Activated T-cell treated with anti-CD3 and anti-CD28 coated beads, Interleukin-2, amount 50 U/mL, for 72 hours (primary cell): ENCODE measurements at regions not wholly inside any gene's neighbourhood (a gene's known extent, or its start where the extent isn't known, plus 50 kb on each side); places are given as distances from the start of the nearest gene placed in this dataset.

Experiments used
- ATAC-seq, 2 donors: fragments of 150-1000 bp; cut with Tn5 transposase; replicated peaks in 1 of 2; 2 replicates each; pipeline ENCODE4 v1.10.0; 2021; ENCODE audit warnings: moderate library complexity in 2 of 2, mild to moderate bottlenecking in 1 of 2
- DNase-seq, 2 donors: peaks; one replicate each; pipeline ENCODE4 v3.0.0; 2021 to 2022; ENCODE audit warnings: mixed read lengths in 1 of 2
- H3K27ac Mint-ChIP-seq: one replicate; pipeline ENCODE4 v1.8.0; 2022; ENCODE audit warnings: mild to moderate bottlenecking, moderate library complexity, mixed read lengths
- H3K27me3 Mint-ChIP-seq: one replicate; pipeline ENCODE4 v1.8.0; 2022; ENCODE audit warnings: low read depth, mixed read lengths
- H3K36me3 Mint-ChIP-seq, 2 donors: one replicate each; pipeline ENCODE4 v1.8.0; 2022; ENCODE audit warnings: mixed read lengths in 2 of 2, mild to moderate bottlenecking in 1 of 2; ENCODE audit not compliant: insufficient read depth in 2 of 2
- H3K4me1 Mint-ChIP-seq: one replicate; pipeline ENCODE4 v1.8.0; 2022; ENCODE audit warnings: low read depth, mixed read lengths
- H3K4me3 Mint-ChIP-seq, 2 donors: one replicate each; pipeline ENCODE4 v1.8.0; 2022; ENCODE audit warnings: mild to moderate bottlenecking in 2 of 2, mixed read lengths in 2 of 2, moderate library complexity in 2 of 2
- H3K9me3 Mint-ChIP-seq, 2 donors: one replicate each; pipeline ENCODE4 v1.8.0; 2022; ENCODE audit warnings: mixed read lengths in 2 of 2

GRCh38 chr19:28494461-28494860, 718.5 kb downstream of the UQCRFS1 start:
- H3K27ac Mint-ChIP-seq = no peak overlapping the region
- H3K9me3 Mint-ChIP-seq = no peaks in the 10 kb centered on the region
- H3K27me3 Mint-ChIP-seq = no peaks in the 10 kb centered on the region
- H3K4me1 Mint-ChIP-seq = no peaks in the 10 kb centered on the region
- DNase-seq = no peak
- peaks cover 0 to 1% of the 10 kb centered on the region in 2 donors for H3K36me3 Mint-ChIP-seq
- H3K4me3 Mint-ChIP-seq = no peak overlapping the region
- ATAC-seq = no peak

- no peaks in the 10 kb centered on the region for H3K4me1 Mint-ChIP-seq
- H3K36me3 Mint-ChIP-seq = peaks cover 0 to 1% of the 10 kb centered on the region in 2 donors
- no peaks in the 10 kb centered on the region for H3K27me3 Mint-ChIP-seq
- no peak overlapping the region for H3K27ac Mint-ChIP-seq
- H3K4me3 Mint-ChIP-seq = no peak overlapping the region
- ATAC-seq (no peak), DNase-seq (no peak)
- no peaks in the 10 kb centered on the region for H3K9me3 Mint-ChIP-seq
These were observed 719.1 kb downstream of the UQCRFS1 start for GRCh38 chr19:28493884-28494283.

- no peak for DNase-seq
- no peak overlapping the region for H3K4me3 Mint-ChIP-seq
- no peak overlapping the region for H3K27ac Mint-ChIP-seq
- H3K36me3 Mint-ChIP-seq = peaks cover 0 to 1% of the 10 kb centered on the region in 2 donors
- H3K27me3 Mint-ChIP-seq = no peaks in the 10 kb centered on the region
- no peak for ATAC-seq
- peaks cover 6% of the 10 kb centered on the region for H3K4me1 Mint-ChIP-seq
- H3K9me3 Mint-ChIP-seq = no peaks in the 10 kb centered on the region
These were observed 720.3 kb downstream of the UQCRFS1 start for GRCh38 chr19:28492621-28493020.

GRCh38 chr19:28492201-28492600, 720.8 kb downstream of the UQCRFS1 start:
- ATAC-seq = no peak
- Mint-ChIP-seq H3K27me3 (no peaks in the 10 kb centered on the region), H3K36me3 (peaks cover 0 to under 1% of the 10 kb centered on the region in 2 donors), H3K4me3 (no peak overlapping the region), H3K4me1 (peaks cover 7% of the 10 kb centered on the region), H3K9me3 (no peaks in the 10 kb centered on the region), H3K27ac (no peak overlapping the region)
- no peak for DNase-seq

- no peak for DNase-seq
- Mint-ChIP-seq H3K36me3 (no peaks in the 10 kb centered on the region), H3K4me3 (no peak overlapping the region), H3K4me1 (peaks cover 7% of the 10 kb centered on the region), H3K9me3 (no peaks in the 10 kb centered on the region), H3K27ac (no peak overlapping the region), H3K27me3 (no peaks in the 10 kb centered on the region)
- ATAC-seq = no peak
These were observed 723.2 kb downstream of the UQCRFS1 start for GRCh38 chr19:28489776-28490175.

- H3K4me1 Mint-ChIP-seq = peaks cover 7% of the 10 kb centered on the region
- no peak overlapping the region for H3K27ac Mint-ChIP-seq
- DNase-seq (no peak), ATAC-seq (no peak)
- no peak overlapping the region for H3K4me3 Mint-ChIP-seq
- no peaks in the 10 kb centered on the region for H3K9me3 Mint-ChIP-seq
- H3K27me3 Mint-ChIP-seq = no peaks in the 10 kb centered on the region
- H3K36me3 Mint-ChIP-seq = no peaks in the 10 kb centered on the region
These were observed 723.8 kb downstream of the UQCRFS1 start for GRCh38 chr19:28489126-28489660.

GRCh38 chr19:28487999-28488398, 725.0 kb downstream of the UQCRFS1 start:
- ATAC-seq = no peak
- Mint-ChIP-seq H3K9me3 (no peaks in the 10 kb centered on the region), H3K27me3 (no peaks in the 10 kb centered on the region), H3K27ac (no peak overlapping the region), H3K4me3 (no peak overlapping the region), H3K36me3 (no peaks in the 10 kb centered on the region), H3K4me1 (peaks cover 7% of the 10 kb centered on the region)
- DNase-seq = no peak

GRCh38 chr19:28486926-28487325, 726.0 kb downstream of the UQCRFS1 start:
- ATAC-seq (no peak), DNase-seq (no peak)
- Mint-ChIP-seq H3K4me3 (no peak overlapping the region), H3K9me3 (no peaks in the 10 kb centered on the region), H3K27ac (no peak overlapping the region), H3K4me1 (peaks cover 11% of the 10 kb centered on the region), H3K36me3 (no peaks in the 10 kb centered on the region), H3K27me3 (no peaks in the 10 kb centered on the region)

- DNase-seq = no peak
- H3K4me1 Mint-ChIP-seq = peaks cover 11% of the 10 kb centered on the region
- H3K9me3 Mint-ChIP-seq = no peaks in the 10 kb centered on the region
- no peak for ATAC-seq
- H3K36me3 Mint-ChIP-seq = no peaks in the 10 kb centered on the region
- H3K27ac Mint-ChIP-seq = no peak overlapping the region
- H3K4me3 Mint-ChIP-seq = no peak overlapping the region
- H3K27me3 Mint-ChIP-seq = no peaks in the 10 kb centered on the region
These were observed 726.5 kb downstream of the UQCRFS1 start for GRCh38 chr19:28486473-28486872.

- Mint-ChIP-seq H3K27me3 (no peaks in the 10 kb centered on the region), H3K4me1 (peaks cover 11% of the 10 kb centered on the region), H3K4me3 (no peak overlapping the region), H3K9me3 (no peaks in the 10 kb centered on the region), H3K36me3 (no peaks in the 10 kb centered on the region), H3K27ac (no peak overlapping the region)
- no peak for DNase-seq
- no peak for ATAC-seq
These were observed 727.7 kb downstream of the UQCRFS1 start for GRCh38 chr19:28485292-28485691.

GRCh38 chr19:28483197-28483596, 729.8 kb downstream of the UQCRFS1 start:
- ATAC-seq = no peak
- DNase-seq = no peak
- no peak overlapping the region for H3K27ac Mint-ChIP-seq
- H3K4me1 Mint-ChIP-seq = peaks cover 10% of the 10 kb centered on the region
- no peak overlapping the region for H3K4me3 Mint-ChIP-seq
- no peaks in the 10 kb centered on the region for H3K36me3 Mint-ChIP-seq
- no peaks in the 10 kb centered on the region for H3K27me3 Mint-ChIP-seq
- no peaks in the 10 kb centered on the region for H3K9me3 Mint-ChIP-seq

- Mint-ChIP-seq H3K4me3 (no peak overlapping the region), H3K4me1 (peaks cover 4% of the 10 kb centered on the region), H3K9me3 (no peaks in the 10 kb centered on the region), H3K27ac (no peak overlapping the region), H3K27me3 (no peaks in the 10 kb centered on the region), H3K36me3 (no peaks in the 10 kb centered on the region)
- ATAC-seq = no peak
- no peak for DNase-seq
These were observed 730.7 kb downstream of the UQCRFS1 start for GRCh38 chr19:28482221-28482620.

GRCh38 chr19:28481674-28482073, 731.3 kb downstream of the UQCRFS1 start:
- H3K36me3 Mint-ChIP-seq = no peaks in the 10 kb centered on the region
- H3K4me1 Mint-ChIP-seq = peaks cover 4% of the 10 kb centered on the region
- ATAC-seq (no peak), DNase-seq (no peak)
- no peak overlapping the region for H3K4me3 Mint-ChIP-seq
- no peaks in the 10 kb centered on the region for H3K9me3 Mint-ChIP-seq
- no peaks in the 10 kb centered on the region for H3K27me3 Mint-ChIP-seq
- H3K27ac Mint-ChIP-seq = no peak overlapping the region

GRCh38 chr19:28475525-28475924, 737.4 kb downstream of the UQCRFS1 start:
- Mint-ChIP-seq H3K36me3 (no peaks in the 10 kb centered on the region), H3K9me3 (no peaks in the 10 kb centered on the region), H3K27ac (no peak overlapping the region), H3K27me3 (no peaks in the 10 kb centered on the region), H3K4me3 (no peak overlapping the region), H3K4me1 (no peaks in the 10 kb centered on the region)
- ATAC-seq = no peak
- DNase-seq = no peak
